WTC11 (cell line): ENCODE measurements at regions not wholly inside any gene's neighbourhood (a gene's known extent, or its start where the extent isn't known, plus 50 kb on each side); places are given as distances from the start of the nearest gene placed in this dataset.

Source experiments
- ATAC-seq: fragments of 200-7000 bp; cut with Tn5 transposase; 2 replicates; pipeline ENCODE4 v1.10.0; 2021; ENCODE audit warnings: mild to moderate bottlenecking, moderate library complexity
- CTCF ChIA-PET: fragments of 300-600 bp; sonication (Branson Sonifier 250); formaldehyde crosslinking; loops from one replicate; lab custom pipeline; 2021; ENCODE audit warnings: antibody characterized with exemption; lab: Charles Lee
- POLR2A ChIA-PET: fragments of 350-600 bp; sonication (Branson Sonifier 250); formaldehyde crosslinking; loops from one replicate; lab custom pipeline; 2021; ENCODE audit warnings: antibody characterized with exemption; lab: Charles Lee
- DNase-seq: peaks from one replicate; pipeline ENCODE4 v3.0.0; 2021; ENCODE audit warnings: low spot score
- H3K27ac Mint-ChIP-seq: 2 replicates; pipeline ENCODE4 v1.8.0; 2021; ENCODE audit warnings: mixed read lengths
- H3K27me3 Mint-ChIP-seq: 2 replicates; pipeline ENCODE4 v1.8.0; 2021; ENCODE audit warnings: low read depth, mild to moderate bottlenecking, moderate library complexity, mixed read lengths
- H3K36me3 Mint-ChIP-seq: 2 replicates; pipeline ENCODE4 v1.8.0; 2021; ENCODE audit warnings: mixed read lengths
- H3K4me1 Mint-ChIP-seq: 2 replicates; pipeline ENCODE4 v1.8.0; 2022; ENCODE audit warnings: mixed read lengths
- H3K4me3 Mint-ChIP-seq: 2 replicates; pipeline ENCODE4 v1.8.0; 2021; ENCODE audit warnings: mild to moderate bottlenecking, moderate library complexity, mixed read lengths
- H3K9me3 Mint-ChIP-seq: 2 replicates; pipeline ENCODE4 v1.8.0; 2021; ENCODE audit warnings: mixed read lengths
- CBFB ChIP-seq: sonication (generic); formaldehyde crosslinking; IDR thresholded peaks from 2 replicates; pipeline ENCODE4 v1.8.1; 2022; ENCODE audit warnings: mild to moderate bottlenecking, low read depth, missing genetic modification reagents
- ELF4 ChIP-seq: sonication (generic); formaldehyde crosslinking; IDR thresholded peaks from 2 replicates; pipeline ENCODE4 v1.8.1; 2022; ENCODE audit warnings: low read depth, mild to moderate bottlenecking, moderate library complexity, missing genetic modification reagents
- GRHL2 ChIP-seq: fragments of 250-450 bp; sonication (Bioruptor Pico); IDR thresholded peaks from 2 replicates; pipeline ENCODE4 v1.8.0; 2022; ENCODE audit warnings: mild to moderate bottlenecking, moderate library complexity; ENCODE audit not compliant: insufficient replicate concordance, severe bottlenecking
- IRF2 ChIP-seq: sonication (generic); formaldehyde crosslinking; IDR thresholded peaks from 2 replicates; pipeline ENCODE4 v1.8.0; 2022; ENCODE audit warnings: low read depth, missing genetic modification reagents, borderline replicate concordance
- MYBL2 ChIP-seq: sonication (generic); formaldehyde crosslinking; IDR thresholded peaks from 2 replicates; pipeline ENCODE4 v1.8.1; 2023; ENCODE audit warnings: mild to moderate bottlenecking, moderate library complexity, missing genetic modification reagents
- NR3C1 ChIP-seq: sonication (generic); formaldehyde crosslinking; conservative IDR thresholded peaks from 2 replicates; pipeline ENCODE4 v1.8.1; 2023; ENCODE audit warnings: low read depth, mild to moderate bottlenecking, missing genetic modification reagents
- PRRX2 ChIP-seq: fragments of 250-450 bp; sonication (Bioruptor Pico); IDR thresholded peaks from 2 replicates; pipeline ENCODE4 v1.8.0; 2021; ENCODE audit warnings: mild to moderate bottlenecking
- RELA ChIP-seq: sonication (generic); formaldehyde crosslinking; IDR thresholded peaks from 2 replicates; pipeline ENCODE4 v1.8.1; 2022; ENCODE audit warnings: missing genetic modification reagents, mild to moderate bottlenecking, borderline replicate concordance
- SMAD3 ChIP-seq: sonication (generic); formaldehyde crosslinking; IDR thresholded peaks from 2 replicates; pipeline ENCODE4 v1.8.0; 2022; ENCODE audit warnings: missing genetic modification reagents, mild to moderate bottlenecking, borderline replicate concordance
- SP1 ChIP-seq: sonication (generic); formaldehyde crosslinking; conservative IDR thresholded peaks from 2 replicates; pipeline ENCODE4 v1.8.1; 2022; ENCODE audit warnings: missing genetic modification reagents
- ZNF263 ChIP-seq: sonication (generic); formaldehyde crosslinking; IDR thresholded peaks from 2 replicates; pipeline ENCODE4 v1.8.1; 2022; ENCODE audit warnings: low read depth, mild to moderate bottlenecking, moderate library complexity, missing genetic modification reagents
- ZNF317 ChIP-seq: sonication (generic); formaldehyde crosslinking; IDR thresholded peaks from 2 replicates; pipeline ENCODE4 v1.8.1; 2023; ENCODE audit warnings: low read depth, mild to moderate bottlenecking, moderate library complexity, missing genetic modification reagents, borderline replicate concordance
- TF ChIP-seq, protein P1 (sequence below): sonication (generic); formaldehyde crosslinking; IDR thresholded peaks from 2 replicates; pipeline ENCODE4 v1.8.0; 2022; ENCODE audit warnings: mild to moderate bottlenecking, missing genetic modification reagents
- TF ChIP-seq, protein P2 (sequence below): fragments of 250-450 bp; sonication (Bioruptor Pico); IDR thresholded peaks from 2 replicates; pipeline ENCODE4 v1.9.0; 2021; ENCODE audit warnings: mild to moderate bottlenecking
- TF ChIP-seq, protein P3 (sequence below): fragments of 250-450 bp; sonication (Bioruptor Pico); IDR thresholded peaks from 2 replicates; pipeline ENCODE4 v1.8.0; 2021; ENCODE audit warnings: mild to moderate bottlenecking
- TF ChIP-seq, protein P4 (sequence below): fragments of 250-450 bp; sonication (Bioruptor Pico); conservative IDR thresholded peaks from 2 replicates; pipeline ENCODE4 v1.9.0; 2021; ENCODE audit warnings: mild to moderate bottlenecking
- TF ChIP-seq, protein P5 (sequence below): sonication (generic); formaldehyde crosslinking; IDR thresholded peaks from 2 replicates; pipeline ENCODE4 v1.8.0; 2023; ENCODE audit warnings: missing genetic modification reagents

DNA sequence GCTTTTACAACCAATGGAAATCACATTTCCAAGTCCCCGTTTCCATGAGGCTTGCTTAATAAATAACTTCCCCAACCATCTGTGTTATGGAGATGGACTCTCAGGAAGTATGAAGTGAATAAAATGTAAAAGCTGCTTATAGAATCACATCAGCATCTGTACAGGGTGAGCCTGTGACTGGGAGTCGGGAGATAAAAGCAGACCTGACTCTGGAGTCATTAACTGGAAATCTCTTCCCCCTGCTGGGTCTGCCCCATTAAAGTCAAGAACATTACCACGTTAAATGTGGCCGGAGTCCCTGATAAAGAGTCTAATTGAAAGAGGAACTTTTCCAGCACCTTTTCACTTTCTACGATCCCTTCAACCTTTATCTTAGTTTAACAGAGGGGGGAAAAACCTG lies 368.5 kb downstream of the DOK5 start (continued):
- TF ChIP-seq, protein P1, sequence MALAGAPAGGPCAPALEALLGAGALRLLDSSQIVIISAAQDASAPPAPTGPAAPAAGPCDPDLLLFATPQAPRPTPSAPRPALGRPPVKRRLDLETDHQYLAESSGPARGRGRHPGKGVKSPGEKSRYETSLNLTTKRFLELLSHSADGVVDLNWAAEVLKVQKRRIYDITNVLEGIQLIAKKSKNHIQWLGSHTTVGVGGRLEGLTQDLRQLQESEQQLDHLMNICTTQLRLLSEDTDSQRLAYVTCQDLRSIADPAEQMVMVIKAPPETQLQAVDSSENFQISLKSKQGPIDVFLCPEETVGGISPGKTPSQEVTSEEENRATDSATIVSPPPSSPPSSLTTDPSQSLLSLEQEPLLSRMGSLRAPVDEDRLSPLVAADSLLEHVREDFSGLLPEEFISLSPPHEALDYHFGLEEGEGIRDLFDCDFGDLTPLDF (CRISPR knock-in tag), result no peak
- no peak for TF ChIP-seq ELF4 (CRISPR knock-in tag)

DNA sequence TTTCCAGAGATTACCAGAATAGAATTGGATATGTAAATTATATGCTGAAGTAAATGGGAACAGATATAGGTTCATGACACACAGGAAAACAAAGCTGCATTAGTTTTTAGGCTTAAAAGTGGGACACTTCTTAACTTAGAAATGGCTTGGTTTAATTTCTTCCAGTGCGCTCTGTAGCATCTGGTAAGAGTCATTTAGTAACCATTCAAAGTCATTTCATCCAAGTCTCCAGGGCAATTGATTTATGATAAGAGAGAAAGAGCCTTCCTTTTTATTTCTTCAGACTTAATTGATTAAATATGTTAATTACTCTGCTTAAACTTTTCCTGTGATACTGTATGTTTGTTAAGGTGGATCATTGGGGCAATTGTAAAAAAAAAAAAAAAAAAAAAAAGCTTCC lies 368.0 kb downstream of the DOK5 start:
- ATAC-seq (no peak), DNase-seq (no peak)
- peaks cover 71% of the 10 kb centered on the region for H3K36me3 Mint-ChIP-seq
- no peak overlapping the region for H3K27ac Mint-ChIP-seq
- H3K9me3 Mint-ChIP-seq, result peaks cover 89% of the 10 kb centered on the region
- peaks cover 2% of the 10 kb centered on the region for H3K27me3 Mint-ChIP-seq
- H3K4me1 Mint-ChIP-seq, result no peaks in the 10 kb centered on the region
- H3K4me3 Mint-ChIP-seq, result no peak overlapping the region
- CTCF ChIA-PET, result no interaction called here
- POLR2A ChIA-PET, result no interaction called here
- no peak for TF ChIP-seq SMAD3 (CRISPR knock-in tag)

DNA sequence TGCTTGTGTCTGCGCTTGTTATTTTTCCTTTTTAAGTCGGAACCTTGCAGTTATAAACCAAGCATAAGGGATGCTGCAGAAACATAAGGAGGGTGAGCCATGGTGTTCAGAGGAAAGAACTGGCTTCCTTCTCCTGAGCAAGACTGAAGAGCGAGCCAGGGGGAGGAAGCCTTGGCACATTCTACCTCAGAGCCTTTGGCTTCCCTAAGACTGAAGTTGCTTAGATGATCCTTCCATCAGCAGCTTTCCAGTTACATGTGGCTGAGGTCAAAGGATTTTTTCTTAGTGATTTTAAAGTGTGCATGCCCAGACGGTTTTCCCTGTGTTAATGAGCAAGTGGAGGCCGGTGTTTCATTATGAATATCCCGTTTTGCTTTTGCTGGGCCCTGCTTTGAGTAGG lies 363.8 kb downstream of the DOK5 start:
- CTCF ChIA-PET, result no interaction called here
- TF ChIP-seq, protein P2, sequence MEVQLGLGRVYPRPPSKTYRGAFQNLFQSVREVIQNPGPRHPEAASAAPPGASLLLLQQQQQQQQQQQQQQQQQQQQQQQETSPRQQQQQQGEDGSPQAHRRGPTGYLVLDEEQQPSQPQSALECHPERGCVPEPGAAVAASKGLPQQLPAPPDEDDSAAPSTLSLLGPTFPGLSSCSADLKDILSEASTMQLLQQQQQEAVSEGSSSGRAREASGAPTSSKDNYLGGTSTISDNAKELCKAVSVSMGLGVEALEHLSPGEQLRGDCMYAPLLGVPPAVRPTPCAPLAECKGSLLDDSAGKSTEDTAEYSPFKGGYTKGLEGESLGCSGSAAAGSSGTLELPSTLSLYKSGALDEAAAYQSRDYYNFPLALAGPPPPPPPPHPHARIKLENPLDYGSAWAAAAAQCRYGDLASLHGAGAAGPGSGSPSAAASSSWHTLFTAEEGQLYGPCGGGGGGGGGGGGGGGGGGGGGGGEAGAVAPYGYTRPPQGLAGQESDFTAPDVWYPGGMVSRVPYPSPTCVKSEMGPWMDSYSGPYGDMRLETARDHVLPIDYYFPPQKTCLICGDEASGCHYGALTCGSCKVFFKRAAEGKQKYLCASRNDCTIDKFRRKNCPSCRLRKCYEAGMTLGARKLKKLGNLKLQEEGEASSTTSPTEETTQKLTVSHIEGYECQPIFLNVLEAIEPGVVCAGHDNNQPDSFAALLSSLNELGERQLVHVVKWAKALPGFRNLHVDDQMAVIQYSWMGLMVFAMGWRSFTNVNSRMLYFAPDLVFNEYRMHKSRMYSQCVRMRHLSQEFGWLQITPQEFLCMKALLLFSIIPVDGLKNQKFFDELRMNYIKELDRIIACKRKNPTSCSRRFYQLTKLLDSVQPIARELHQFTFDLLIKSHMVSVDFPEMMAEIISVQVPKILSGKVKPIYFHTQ (CRISPR knock-in tag), result no peak
- TF ChIP-seq SP1 (CRISPR knock-in tag) (no peak), ZNF263 (CRISPR knock-in tag) (no peak), PRRX2 (no peak)
- TF ChIP-seq, protein P3, sequence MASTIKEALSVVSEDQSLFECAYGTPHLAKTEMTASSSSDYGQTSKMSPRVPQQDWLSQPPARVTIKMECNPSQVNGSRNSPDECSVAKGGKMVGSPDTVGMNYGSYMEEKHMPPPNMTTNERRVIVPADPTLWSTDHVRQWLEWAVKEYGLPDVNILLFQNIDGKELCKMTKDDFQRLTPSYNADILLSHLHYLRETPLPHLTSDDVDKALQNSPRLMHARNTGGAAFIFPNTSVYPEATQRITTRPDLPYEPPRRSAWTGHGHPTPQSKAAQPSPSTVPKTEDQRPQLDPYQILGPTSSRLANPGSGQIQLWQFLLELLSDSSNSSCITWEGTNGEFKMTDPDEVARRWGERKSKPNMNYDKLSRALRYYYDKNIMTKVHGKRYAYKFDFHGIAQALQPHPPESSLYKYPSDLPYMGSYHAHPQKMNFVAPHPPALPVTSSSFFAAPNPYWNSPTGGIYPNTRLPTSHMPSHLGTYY (CRISPR knock-in tag), result no peak
- TF ChIP-seq, all 79 proteins: peak for 0
- Mint-ChIP-seq H3K4me3 (no peak overlapping the region), H3K27me3 (no peaks in the 10 kb centered on the region; the same call in none of the 2 replicates), H3K9me3 (peaks cover 84% of the 10 kb centered on the region), H3K4me1 (no peaks in the 10 kb centered on the region), H3K36me3 (peaks cover 63% of the 10 kb centered on the region), H3K27ac (no peak overlapping the region)
- DNase-seq, result no peak
- POLR2A ChIA-PET, result no interaction called here
- ATAC-seq, result no peak

DNA sequence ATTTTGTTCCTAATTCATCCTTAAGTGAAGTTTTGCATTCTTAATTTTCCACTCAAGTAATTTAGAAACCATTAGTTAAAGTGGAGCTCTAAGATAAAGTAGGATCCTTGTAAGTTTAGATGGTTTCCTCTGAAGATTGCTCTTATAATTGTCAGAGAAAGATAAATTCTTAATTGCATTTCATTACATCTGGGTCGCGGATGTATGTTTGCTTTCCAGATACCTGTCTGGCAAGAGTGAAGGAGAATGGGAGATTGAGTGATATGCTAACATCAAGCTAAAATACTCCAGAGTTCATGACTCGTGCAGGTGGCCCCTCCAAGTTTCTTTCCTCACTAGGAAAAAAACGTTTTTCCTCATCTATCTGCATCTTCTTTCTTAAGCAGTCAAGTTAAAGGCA lies 361.8 kb downstream of the DOK5 start:
- no peak for ATAC-seq
- Mint-ChIP-seq H3K4me1 (no peaks in the 10 kb centered on the region), H3K27me3 (peaks cover 2% of the 10 kb centered on the region), H3K4me3 (no peak overlapping the region), H3K27ac (no peak overlapping the region), H3K9me3 (peaks cover 87% of the 10 kb centered on the region), H3K36me3 (peaks cover 67% of the 10 kb centered on the region)
- no peak for DNase-seq
- CTCF ChIA-PET, result no interaction called here
- POLR2A ChIA-PET, result no interaction called here
- TF ChIP-seq IRF2 (no peak), SMAD3 (CRISPR knock-in tag) (no peak), MYBL2 (CRISPR knock-in tag) (no peak), CBFB (CRISPR knock-in tag) (no peak), ZNF317 (CRISPR knock-in tag) (no peak), NR3C1 (CRISPR knock-in tag) (no peak), GRHL2 (no peak), RELA (no peak)
- TF ChIP-seq, protein P4, sequence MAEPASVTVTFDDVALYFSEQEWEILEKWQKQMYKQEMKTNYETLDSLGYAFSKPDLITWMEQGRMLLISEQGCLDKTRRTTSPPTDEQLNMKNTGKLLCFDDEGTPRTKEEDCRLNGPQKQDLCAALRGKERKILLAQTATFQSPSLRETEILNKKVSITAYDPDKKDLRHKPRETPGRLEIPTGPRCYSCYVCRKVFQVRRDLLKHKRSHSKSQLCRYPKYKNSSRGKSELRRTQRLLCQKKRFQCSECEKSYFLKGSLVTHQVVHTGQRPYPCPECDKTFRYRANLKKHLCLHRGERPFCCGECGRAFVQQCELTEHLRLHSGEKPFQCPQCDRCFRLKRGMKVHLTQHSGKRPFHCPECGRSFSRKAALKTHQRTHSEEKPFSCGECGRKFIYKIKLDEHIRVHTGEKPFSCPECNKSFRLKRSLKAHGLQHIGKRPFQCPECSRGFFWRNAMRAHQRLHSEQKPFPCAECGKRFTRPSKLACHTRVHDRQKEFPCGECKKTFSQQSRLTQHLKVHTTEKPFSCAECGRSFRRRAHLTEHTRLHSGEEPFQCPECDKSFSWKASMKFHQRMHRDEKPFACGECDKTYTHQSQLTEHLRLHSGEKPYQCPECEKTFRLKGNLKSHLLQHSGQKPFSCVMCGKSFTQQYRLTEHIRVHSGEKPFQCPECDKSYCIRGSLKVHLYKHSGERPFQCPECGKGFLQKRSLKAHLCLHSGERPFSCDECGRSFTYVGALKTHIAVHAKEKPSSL, result no peak
- TF ChIP-seq, protein P5, sequence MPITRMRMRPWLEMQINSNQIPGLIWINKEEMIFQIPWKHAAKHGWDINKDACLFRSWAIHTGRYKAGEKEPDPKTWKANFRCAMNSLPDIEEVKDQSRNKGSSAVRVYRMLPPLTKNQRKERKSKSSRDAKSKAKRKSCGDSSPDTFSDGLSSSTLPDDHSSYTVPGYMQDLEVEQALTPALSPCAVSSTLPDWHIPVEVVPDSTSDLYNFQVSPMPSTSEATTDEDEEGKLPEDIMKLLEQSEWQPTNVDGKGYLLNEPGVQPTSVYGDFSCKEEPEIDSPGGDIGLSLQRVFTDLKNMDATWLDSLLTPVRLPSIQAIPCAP (CRISPR knock-in tag), result no peak
- TF ChIP-seq, protein P3 (CRISPR knock-in tag), result no peak
- TF ChIP-seq, protein P2 (CRISPR knock-in tag), result no peak
